ENCODE measurements at regions not wholly inside any gene's neighbourhood (a gene's known extent, or its start where the extent isn't known, plus 50 kb on each side); places are given as distances from the start of the nearest gene placed in this dataset.

DNA sequence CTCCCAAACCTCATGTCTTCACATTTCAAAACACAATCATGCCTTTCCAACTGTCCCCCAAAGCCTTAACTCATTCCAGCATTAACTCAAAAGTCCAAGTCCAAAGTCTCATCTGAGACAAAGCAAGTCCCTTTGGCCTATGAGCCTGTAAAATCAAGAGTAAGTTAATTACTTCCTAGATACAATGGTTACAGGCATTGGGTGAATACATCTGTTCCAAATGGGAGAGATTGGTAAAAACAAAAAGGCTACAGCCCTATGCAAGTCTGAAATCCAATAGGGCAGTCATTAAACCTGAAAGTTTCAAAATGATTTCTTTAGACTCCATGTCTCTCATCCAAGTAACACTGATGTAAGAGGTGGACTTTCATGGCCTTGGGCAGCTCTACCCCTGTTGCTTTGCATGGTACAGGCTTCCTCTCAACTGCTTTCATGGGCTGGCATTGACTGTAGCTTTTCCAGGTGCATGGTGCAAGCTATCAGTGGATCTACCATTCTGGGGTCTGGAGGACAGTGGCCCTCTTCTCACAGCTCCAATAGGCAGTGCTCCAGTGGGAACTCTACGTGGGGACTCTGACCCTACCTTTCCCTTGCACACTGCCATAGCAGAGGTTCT is 55.0 kb upstream of the PLSCR4 start:
- TF ChIP-seq, protein P1, sequence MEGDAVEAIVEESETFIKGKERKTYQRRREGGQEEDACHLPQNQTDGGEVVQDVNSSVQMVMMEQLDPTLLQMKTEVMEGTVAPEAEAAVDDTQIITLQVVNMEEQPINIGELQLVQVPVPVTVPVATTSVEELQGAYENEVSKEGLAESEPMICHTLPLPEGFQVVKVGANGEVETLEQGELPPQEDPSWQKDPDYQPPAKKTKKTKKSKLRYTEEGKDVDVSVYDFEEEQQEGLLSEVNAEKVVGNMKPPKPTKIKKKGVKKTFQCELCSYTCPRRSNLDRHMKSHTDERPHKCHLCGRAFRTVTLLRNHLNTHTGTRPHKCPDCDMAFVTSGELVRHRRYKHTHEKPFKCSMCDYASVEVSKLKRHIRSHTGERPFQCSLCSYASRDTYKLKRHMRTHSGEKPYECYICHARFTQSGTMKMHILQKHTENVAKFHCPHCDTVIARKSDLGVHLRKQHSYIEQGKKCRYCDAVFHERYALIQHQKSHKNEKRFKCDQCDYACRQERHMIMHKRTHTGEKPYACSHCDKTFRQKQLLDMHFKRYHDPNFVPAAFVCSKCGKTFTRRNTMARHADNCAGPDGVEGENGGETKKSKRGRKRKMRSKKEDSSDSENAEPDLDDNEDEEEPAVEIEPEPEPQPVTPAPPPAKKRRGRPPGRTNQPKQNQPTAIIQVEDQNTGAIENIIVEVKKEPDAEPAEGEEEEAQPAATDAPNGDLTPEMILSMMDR (IDR thresholded peaks at IDR 0.05; ENCODE audit: borderline replicate concordance): no peak
- H3K4me3 ChIP-seq: no peak overlapping the region
- intact Hi-C loops (cut with micrococcal nuclease): no loop called here
- DNase-seq: no peak
- H3K27ac ChIP-seq (replicated peaks): no peak overlapping the region
- H3K36me3 ChIP-seq: no peaks in the 10 kb centered on the region
- H3K9me3 ChIP-seq (replicated peaks): peaks cover 37% of the 10 kb centered on the region
- no peaks in the 10 kb centered on the region for H3K27me3 ChIP-seq (ENCODE audit: low read depth)
- peaks cover 23% of the 10 kb centered on the region for H3K4me1 ChIP-seq

DNA sequence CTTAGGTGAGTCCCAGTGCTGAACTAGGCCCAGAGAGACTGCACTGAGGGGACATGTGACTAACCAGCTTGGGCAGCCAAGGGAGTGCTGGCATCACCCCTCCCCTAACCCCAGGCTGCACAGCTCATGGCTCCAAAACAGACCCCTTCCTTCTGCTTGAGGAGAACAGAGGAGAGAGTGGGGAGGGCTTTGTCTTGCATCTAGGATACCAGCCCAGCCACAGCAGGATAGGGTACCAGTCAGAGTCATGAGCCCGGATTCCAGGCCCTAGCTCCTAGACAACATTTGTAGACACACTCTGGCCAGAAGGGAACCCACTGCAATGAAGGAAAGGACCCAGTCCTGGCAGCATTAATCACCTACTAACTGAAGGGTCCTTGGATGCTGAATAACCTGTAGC is 49.9 kb upstream of the PLSCR4 start:
- H3K9me3 ChIP-seq (replicated peaks): peaks cover 32% of the 10 kb centered on the region
- no peak overlapping the region for H3K4me3 ChIP-seq
- TF ChIP-seq, protein P1 (IDR thresholded peaks at IDR 0.05; ENCODE audit: borderline replicate concordance): no peak
- no peaks in the 10 kb centered on the region for H3K4me1 ChIP-seq
- intact Hi-C loops (cut with micrococcal nuclease): no loop called here
- no peaks in the 10 kb centered on the region for H3K36me3 ChIP-seq
- no peak overlapping the region for H3K27ac ChIP-seq (replicated peaks)
- no peaks in the 10 kb centered on the region for H3K27me3 ChIP-seq (ENCODE audit: low read depth)
- DNase-seq: no peak
